OCI-LY7 (cell line): ENCODE measurements at regions not wholly inside any gene's neighbourhood (a gene's known extent, or its start where the extent isn't known, plus 50 kb on each side); places are given as distances from the start of the nearest gene placed in this dataset.

Experiments used
- EZH2phosphoT487 ChIP-seq: fragments of 200-600 bp; sonication (generic); IDR thresholded peaks from 2 replicates; pipeline ENCODE4 v1.6.1; 2018; ENCODE audit warnings: low read depth, borderline replicate concordance, mild to moderate bottlenecking, mixed run types, antibody characterized with exemption, low read length, moderate library complexity, mixed read lengths
- TF ChIP-seq, protein P1 (sequence below): fragments of 200-600 bp; sonication (generic); conservative IDR thresholded peaks from 2 replicates; pipeline ENCODE4 v1.5.1; 2014; ENCODE audit warnings: mild to moderate bottlenecking, antibody characterized with exemption, low read length, moderate library complexity, mixed read lengths

DNA sequence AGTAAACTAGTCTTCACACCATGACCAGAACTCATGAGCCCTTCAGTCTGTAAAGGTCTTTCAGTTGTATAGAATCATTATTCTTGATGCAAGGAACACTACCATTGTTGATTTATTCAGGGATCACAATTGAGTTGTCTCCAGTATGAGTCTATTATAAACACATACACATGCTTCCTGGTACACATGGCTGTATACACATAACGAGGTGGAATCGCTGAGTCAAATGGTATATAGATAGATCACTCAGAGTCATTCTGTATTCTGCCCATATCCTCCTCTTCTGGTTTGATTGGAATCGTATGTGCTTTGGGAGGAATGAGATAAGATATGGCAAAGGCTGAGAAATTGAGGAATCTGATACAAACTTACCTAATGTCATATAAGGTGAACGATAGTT lies 216.0 kb downstream of the UBE2E3 start:
- TF ChIP-seq, protein P1, sequence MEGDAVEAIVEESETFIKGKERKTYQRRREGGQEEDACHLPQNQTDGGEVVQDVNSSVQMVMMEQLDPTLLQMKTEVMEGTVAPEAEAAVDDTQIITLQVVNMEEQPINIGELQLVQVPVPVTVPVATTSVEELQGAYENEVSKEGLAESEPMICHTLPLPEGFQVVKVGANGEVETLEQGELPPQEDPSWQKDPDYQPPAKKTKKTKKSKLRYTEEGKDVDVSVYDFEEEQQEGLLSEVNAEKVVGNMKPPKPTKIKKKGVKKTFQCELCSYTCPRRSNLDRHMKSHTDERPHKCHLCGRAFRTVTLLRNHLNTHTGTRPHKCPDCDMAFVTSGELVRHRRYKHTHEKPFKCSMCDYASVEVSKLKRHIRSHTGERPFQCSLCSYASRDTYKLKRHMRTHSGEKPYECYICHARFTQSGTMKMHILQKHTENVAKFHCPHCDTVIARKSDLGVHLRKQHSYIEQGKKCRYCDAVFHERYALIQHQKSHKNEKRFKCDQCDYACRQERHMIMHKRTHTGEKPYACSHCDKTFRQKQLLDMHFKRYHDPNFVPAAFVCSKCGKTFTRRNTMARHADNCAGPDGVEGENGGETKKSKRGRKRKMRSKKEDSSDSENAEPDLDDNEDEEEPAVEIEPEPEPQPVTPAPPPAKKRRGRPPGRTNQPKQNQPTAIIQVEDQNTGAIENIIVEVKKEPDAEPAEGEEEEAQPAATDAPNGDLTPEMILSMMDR: no peak
- TF ChIP-seq EZH2phosphoT487: no peak
